ENCODE measurements at regions not wholly inside any gene's neighbourhood (a gene's known extent, or its start where the extent isn't known, plus 50 kb on each side); places are given as distances from the start of the nearest gene placed in this dataset.
"Not testable (repeated sequence)": the region's sequence is repeated elsewhere in the genome, so short reads cannot be mapped to it uniquely, and the experiment has no call there.

- DNase-seq, result no peak
These were observed 228.2 kb upstream of the DDI1 start for GRCh38 chr11:103808252-103808651.

GRCh38 chr11:103811870-103812455 lies 224.5 kb upstream of the DDI1 start:
- DNase-seq, result no peak

- no peak for DNase-seq
These were observed 223.8 kb upstream of the DDI1 start for GRCh38 chr11:103812680-103813079.

- not testable (repeated sequence) for DNase-seq
These were observed 216.1 kb upstream of the DDI1 start for GRCh38 chr11:103820345-103820744.

- DNase-seq, result no peak
These were observed 212.3 kb upstream of the DDI1 start for GRCh38 chr11:103824116-103824515.

- no peak for DNase-seq
These were observed 211.0 kb upstream of the DDI1 start for GRCh38 chr11:103825469-103825868.

GRCh38 chr11:103826856-103827255 lies 209.6 kb upstream of the DDI1 start:
- no peak for DNase-seq

- DNase-seq, result no peak
These were observed 206.8 kb upstream of the DDI1 start for GRCh38 chr11:103829596-103829995.

- DNase-seq, result no peak
These were observed 206.2 kb upstream of the DDI1 start for GRCh38 chr11:103830205-103830604.

GRCh38 chr11:103832762-103833161 lies 203.7 kb upstream of the DDI1 start:
- DNase-seq, result no peak

- no peak for DNase-seq
These were observed 194.2 kb upstream of the DDI1 start for GRCh38 chr11:103842191-103842590.

GRCh38 chr11:103842795-103843194 lies 193.6 kb upstream of the DDI1 start:
- no peak for DNase-seq

GRCh38 chr11:103844327-103845215 lies 191.9 kb upstream of the DDI1 start:
- no peak for DNase-seq

- DNase-seq, result no peak
These were observed 191.1 kb upstream of the DDI1 start for GRCh38 chr11:103845331-103845730.

- DNase-seq, result no peak
These were observed 187.8 kb upstream of the DDI1 start for GRCh38 chr11:103848686-103849085.

- DNase-seq, result no peak
These were observed 187.1 kb upstream of the DDI1 start for GRCh38 chr11:103849366-103849765.

GRCh38 chr11:103850419-103851165 lies 185.8 kb upstream of the DDI1 start:
- no peak for DNase-seq

- DNase-seq, result no peak
These were observed 185.2 kb upstream of the DDI1 start for GRCh38 chr11:103851166-103851651.

All from T-helper 2 cell (primary cell).